PC-9 (cell line): ENCODE measurements at regions not wholly inside any gene's neighbourhood (a gene's known extent, or its start where the extent isn't known, plus 50 kb on each side); places are given as distances from the start of the nearest gene placed in this dataset.

ENCODE experiments used
- BruUV-seq: library from RNA; stranded (reverse); fragments of 400-500 nt; replicated peaks from 2 replicates; lab custom pipeline; 2021; lab: Mats Ljungman, UMichigan
- CTCF ChIA-PET: fragments of 300-600 bp; sonication (Branson Sonifier 250); formaldehyde crosslinking; loops from one replicate; lab custom pipeline; 2022; ENCODE audit warnings: antibody characterized with exemption; lab: Charles Lee
- POLR2A ChIA-PET: fragments of 300-600 bp; sonication (Branson Sonifier 250); formaldehyde crosslinking; loops from one replicate; lab custom pipeline; 2022; ENCODE audit warnings: antibody characterized with exemption; ENCODE audit not compliant: unreplicated experiment; lab: Charles Lee
- DNase-seq, 2 experiments: peaks; one replicate each; pipeline versions ENCODE4 v3.0.0 to v3.0.0-alpha.2; 2015 to 2022; ENCODE audit warnings: mixed read lengths in 1 of 2
- H2AFZ ChIP-seq: fragments of 200-600 bp; sonication (generic); 2 replicates; pipeline ENCODE4 v1.8.1; 2017; ENCODE audit warnings: antibody characterized with exemption
- H3F3A ChIP-seq: fragments of 200-600 bp; sonication (generic); 2 replicates; pipeline ENCODE4 v1.8.1; 2017; ENCODE audit warnings: antibody characterized with exemption, mild to moderate bottlenecking, low read depth; ENCODE audit not compliant: insufficient read depth
- H3K27ac ChIP-seq: fragments of 200-600 bp; sonication (generic); 2 replicates; pipeline ENCODE4 v1.6.1; 2016; ENCODE audit warnings: mixed run types
- H3K27me3 ChIP-seq: fragments of 200-600 bp; sonication (generic); 2 replicates; pipeline ENCODE4 v1.6.1; 2016; ENCODE audit warnings: low read depth, mixed run types; ENCODE audit not compliant: insufficient read depth
- H3K36me3 ChIP-seq: fragments of 200-600 bp; sonication (generic); 2 replicates; pipeline ENCODE4 v1.6.1; 2016; ENCODE audit warnings: low read depth, mixed run types
- H3K4me1 ChIP-seq: fragments of 200-600 bp; sonication (generic); replicated peaks from 2 replicates; pipeline ENCODE4 v1.6.1; 2016; ENCODE audit warnings: mixed run types; ENCODE audit not compliant: insufficient read depth
- H3K4me2 ChIP-seq: fragments of 200-600 bp; sonication (generic); 2 replicates; pipeline ENCODE4 v1.6.1; 2017; ENCODE audit warnings: mixed run types
- H3K4me3 ChIP-seq: fragments of 200-600 bp; sonication (generic); 2 replicates; pipeline ENCODE4 v1.6.1; 2016; ENCODE audit warnings: mixed run types
- H3K79me2 ChIP-seq: fragments of 200-600 bp; sonication (generic); 2 replicates; pipeline ENCODE4 v1.6.1; 2017; ENCODE audit warnings: low read depth, mixed run types
- H3K9me2 ChIP-seq: fragments of 200-600 bp; sonication (generic); 2 replicates; pipeline ENCODE4 v1.8.1; 2017; ENCODE audit warnings: mild to moderate bottlenecking; ENCODE audit not compliant: insufficient read depth
- H3K9me3 ChIP-seq: fragments of 200-600 bp; sonication (generic); 2 replicates; pipeline ENCODE4 v1.8.1; 2016; ENCODE audit warnings: low read depth; ENCODE audit not compliant: insufficient read depth
- H4K20me1 ChIP-seq: fragments of 200-600 bp; sonication (generic); 2 replicates; pipeline ENCODE4 v1.8.1; 2017; ENCODE audit not compliant: insufficient read depth
- EZH2 ChIP-seq: fragments of 200-600 bp; sonication (generic); IDR thresholded peaks from 2 replicates; pipeline ENCODE4 v1.8.0; 2017; ENCODE audit warnings: antibody characterized with exemption, low read depth
- intact Hi-C: fragments of 100-400 bp; cut with micrococcal nuclease; formaldehyde crosslinking; loops from one replicate; pipeline ENCODE4 v1.10.0; 2022; ENCODE audit not compliant: unreplicated experiment
- TF ChIP-seq, protein P1 (sequence below): fragments of 200-600 bp; sonication (generic); conservative IDR thresholded peaks from 2 replicates; pipeline ENCODE4 v1.6.1; 2017; ENCODE audit warnings: mixed run types, antibody characterized with exemption, mild to moderate bottlenecking, moderate library complexity

GRCh38 chr10:85188770-85189484, 860.5 kb downstream of the CCSER2 start:
- DNase-seq: no peak
- intact Hi-C loops: no loop called here
- Histone ChIP-seq H3K79me2 (no peaks in the 10 kb centered on the region), H3K9me2 (no peaks in the 10 kb centered on the region), H3K4me3 (no peak overlapping the region), H4K20me1 (no peaks in the 10 kb centered on the region), H2AFZ (no peak overlapping the region), H3K9me3 (no peaks in the 10 kb centered on the region), H3K36me3 (no peaks in the 10 kb centered on the region), H3F3A (no peaks in the 10 kb centered on the region), H3K27ac (no peak overlapping the region), H3K4me2 (no peak overlapping the region), H3K27me3 (no peaks in the 10 kb centered on the region), H3K4me1 (no peaks in the 10 kb centered on the region)
- TF ChIP-seq, protein P1, sequence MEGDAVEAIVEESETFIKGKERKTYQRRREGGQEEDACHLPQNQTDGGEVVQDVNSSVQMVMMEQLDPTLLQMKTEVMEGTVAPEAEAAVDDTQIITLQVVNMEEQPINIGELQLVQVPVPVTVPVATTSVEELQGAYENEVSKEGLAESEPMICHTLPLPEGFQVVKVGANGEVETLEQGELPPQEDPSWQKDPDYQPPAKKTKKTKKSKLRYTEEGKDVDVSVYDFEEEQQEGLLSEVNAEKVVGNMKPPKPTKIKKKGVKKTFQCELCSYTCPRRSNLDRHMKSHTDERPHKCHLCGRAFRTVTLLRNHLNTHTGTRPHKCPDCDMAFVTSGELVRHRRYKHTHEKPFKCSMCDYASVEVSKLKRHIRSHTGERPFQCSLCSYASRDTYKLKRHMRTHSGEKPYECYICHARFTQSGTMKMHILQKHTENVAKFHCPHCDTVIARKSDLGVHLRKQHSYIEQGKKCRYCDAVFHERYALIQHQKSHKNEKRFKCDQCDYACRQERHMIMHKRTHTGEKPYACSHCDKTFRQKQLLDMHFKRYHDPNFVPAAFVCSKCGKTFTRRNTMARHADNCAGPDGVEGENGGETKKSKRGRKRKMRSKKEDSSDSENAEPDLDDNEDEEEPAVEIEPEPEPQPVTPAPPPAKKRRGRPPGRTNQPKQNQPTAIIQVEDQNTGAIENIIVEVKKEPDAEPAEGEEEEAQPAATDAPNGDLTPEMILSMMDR: no peak
- TF ChIP-seq EZH2: no peak
- ChIA-PET POLR2A (no interaction called here), CTCF (no interaction called here)
- no TSS peak for BruUV-seq

DNA sequence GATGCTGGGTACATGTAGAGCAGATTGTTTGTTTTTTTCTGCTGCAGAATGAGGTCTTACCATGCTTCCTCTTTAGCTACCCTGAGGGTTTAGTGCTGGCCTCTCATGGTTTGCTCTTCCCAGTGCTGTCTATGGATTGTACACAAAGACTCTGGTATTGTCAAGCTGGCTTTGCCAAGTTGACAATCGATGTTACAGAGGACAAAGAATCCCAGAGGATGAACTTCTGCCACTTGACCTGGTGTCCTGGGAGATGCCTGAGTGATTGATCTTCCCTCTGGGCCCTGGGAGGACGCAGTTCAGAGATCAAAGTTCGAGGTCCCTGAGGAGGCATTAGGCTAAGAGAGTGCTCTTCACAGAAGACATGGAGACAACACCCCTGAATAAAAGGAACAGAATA, 865.4 kb downstream of the CCSER2 start:
- ChIA-PET CTCF (no interaction called here), POLR2A (no interaction called here)
- Histone ChIP-seq H3K9me3 (no peaks in the 10 kb centered on the region), H3K27ac (no peak overlapping the region), H3K4me1 (no peaks in the 10 kb centered on the region), H3K27me3 (no peaks in the 10 kb centered on the region), H2AFZ (no peak overlapping the region), H3K79me2 (no peaks in the 10 kb centered on the region), H3K36me3 (no peaks in the 10 kb centered on the region), H4K20me1 (no peaks in the 10 kb centered on the region), H3K4me2 (no peak overlapping the region), H3K4me3 (no peak overlapping the region), H3F3A (no peaks in the 10 kb centered on the region), H3K9me2 (no peaks in the 10 kb centered on the region)
- TF ChIP-seq EZH2: no peak
- TF ChIP-seq, protein P1: no peak
- intact Hi-C loops: no loop called here
- BruUV-seq: no TSS peak
- DNase-seq: no peak

DNA sequence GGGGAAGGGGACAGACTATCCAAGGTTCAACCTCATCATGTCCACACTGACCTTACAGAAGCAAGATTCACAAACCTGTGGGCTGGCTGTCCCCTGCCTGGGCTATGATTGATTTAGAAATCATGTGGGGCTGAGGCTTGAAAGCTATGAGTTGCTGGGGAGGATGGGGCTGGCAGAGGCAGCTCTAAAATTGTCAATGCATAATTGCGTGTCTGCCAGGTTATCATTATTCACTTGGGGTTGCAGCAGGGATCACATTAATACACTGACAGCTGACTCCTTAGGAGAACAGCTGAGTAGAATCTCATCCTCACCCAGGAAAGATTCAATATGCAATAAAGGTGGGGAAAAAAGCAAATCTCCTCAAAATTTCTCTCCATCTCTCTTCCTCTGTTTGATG, 866.3 kb downstream of the CCSER2 start:
- ChIA-PET CTCF (no interaction called here), POLR2A (no interaction called here)
- H4K20me1 ChIP-seq: no peaks in the 10 kb centered on the region
- intact Hi-C loops: no loop called here
- DNase-seq: no peak
- H3K79me2 ChIP-seq: no peaks in the 10 kb centered on the region
- no peak overlapping the region for H3K4me3 ChIP-seq
- no TSS peak for BruUV-seq
- no peaks in the 10 kb centered on the region for H3K9me2 ChIP-seq
- H3K27me3 ChIP-seq: no peaks in the 10 kb centered on the region
- no peak overlapping the region for H3K27ac ChIP-seq
- no peak for TF ChIP-seq EZH2
- TF ChIP-seq, protein P1: no peak
- no peaks in the 10 kb centered on the region for H3K36me3 ChIP-seq
- no peaks in the 10 kb centered on the region for H3K9me3 ChIP-seq
- no peaks in the 10 kb centered on the region for H3K4me1 ChIP-seq
- no peak overlapping the region for H3K4me2 ChIP-seq
- no peak overlapping the region for H2AFZ ChIP-seq
- no peaks in the 10 kb centered on the region for H3F3A ChIP-seq
